Heart right ventricle (tissue), 16 donors: ENCODE measurements at regions not wholly inside any gene's neighbourhood (a gene's known extent, or its start where the extent isn't known, plus 50 kb on each side); places are given as distances from the start of the nearest gene placed in this dataset.

Source experiments
- ATAC-seq, 8 donors: fragments of 200-7000 bp; cut with Tn5 transposase; one replicate each; pipeline ENCODE4 v1.9.1; 2020; ENCODE audit warnings: mild to moderate bottlenecking in 8 of 8, moderate library complexity in 8 of 8, moderate number of reproducible peaks in 1 of 8
- DNase-seq, 2 donors: peaks; one replicate each; pipeline ENCODE4 v3.0.0-alpha.2; 2020
- H3K27ac ChIP-seq, 10 donors: fragments of 200-600 bp; sonication (generic) in 2 of 10; one replicate each; pipeline versions ENCODE4 v1.5.0 to v1.8.0; 2020 to 2022; ENCODE audit warnings: mild to moderate bottlenecking in 3 of 10
- H3K27me3 ChIP-seq, 7 donors: fragments of 200-600 bp; one replicate each; pipeline ENCODE4 v1.8.0; 2021 to 2022; ENCODE audit warnings: mild to moderate bottlenecking in 2 of 7
- H3K36me3 ChIP-seq, 9 donors: fragments of 200-600 bp; sonication (generic) in 1 of 9; one replicate each; pipeline versions ENCODE4 v1.5.0 to v1.8.0; 2020 to 2022; ENCODE audit warnings: mild to moderate bottlenecking in 2 of 9
- H3K4me1 ChIP-seq, 9 donors: fragments of 200-600 bp; sonication (generic) in 1 of 9; one replicate each; pipeline versions ENCODE4 v1.5.0 to v1.8.0; 2020 to 2022; ENCODE audit warnings: mild to moderate bottlenecking in 4 of 9
- H3K4me3 ChIP-seq, 10 donors: fragments of 200-600 bp; sonication (generic) in 2 of 10; one replicate each; pipeline versions ENCODE4 v1.5.0 to v1.8.0; 2020 to 2022; ENCODE audit warnings: mild to moderate bottlenecking in 7 of 10, moderate library complexity in 2 of 10
- H3K9me3 ChIP-seq, 11 donors: fragments of 200-600 bp in 10 of 11; sonication (generic) in 2 of 11; one replicate each; pipeline versions ENCODE4 v1.5.0 to v1.8.0; 2013 to 2022; ENCODE audit warnings: mild to moderate bottlenecking in 2 of 11, control low read depth in 1 of 11, moderate library complexity in 1 of 11
- CTCF ChIP-seq, 9 donors: fragments of 200-600 bp; sonication (generic) in 2 of 9; IDR thresholded peaks; one replicate each; pipeline versions ENCODE4 v1.5.0 to v1.8.0; 2021 to 2022; ENCODE audit warnings: antibody characterized with exemption in 9 of 9, mild to moderate bottlenecking in 5 of 9, moderate library complexity in 1 of 9
- WGBS, 2 donors: extraction: QIAGEN DNeasy Blood & Tissue Kit; methylation state at CpG; one replicate each; pipeline ENCODE4 v1.1.7; 2013; ENCODE audit warnings: inconsistent platforms in 1 of 2; 5-methylcytosine and 5-hydroxymethylcytosine counted together
- intact Hi-C, 10 donors: fragments of 100-400 bp; cut with DNase I; formaldehyde crosslinking; loops; one replicate each; pipeline versions ENCODE4 v1.11.1 to v1.14.2; 2022
- donor health status: Arrhythmogenic right ventricular cardiomyopathy.
- donor health status: ischemic (EF 13 %, LVEDD 7.1; RV severe dilation, severe dysfunction).
- donor health status: healthy with polysubstance abuse.
- donor health status: DM: no; HTN: yes; CAD: no.
- donor health status: DM: no; HTN: no; CAD: no.
- donor health status: ischemic (EF 25% LVEDD 6.9; RV normal size, moderate dysfunction).
- donor health status: ischemic (EF 25% LVEDD 5.7; RV mildly dilated, moderate dysfunction).
- donor health status: healthy.
- donor health status: DM: yes; HTN: yes; CAD: no.
- donor health status: Ischemic cardiomyopathy.
- donor health status: ischemic (EF 35%, LVEDD 5.7; RV mildly dilated, moderate dysfunction).
- donor health status: nonischemic (EF 11% LVEDD 7.7; RV severe dilation, severe dysfunction).
- donor health status: DM: yes; HTN: yes; CAD: no.
- donor health status: PGD.
- donor health status: ischemic (EF 29% LVEDD 5.4; RV normal size, mild dysfunction).
- donor health status: nonischemic (EF 23%, LVEDD 6.1; RV moderate dilation, normal function).

GRCh38 chr3:117962750-117963149, 1071.9 kb downstream of the IGSF11 start:
- TF ChIP-seq CTCF (IDR thresholded peaks at IDR 0.05): no peak

GRCh38 chr3:117963858-117964257, 1070.8 kb downstream of the IGSF11 start:
- intact Hi-C loops: no loop called here
- no peak for TF ChIP-seq CTCF (IDR thresholded peaks at IDR 0.05)
- Histone ChIP-seq H3K9me3 (no peaks in the 10 kb centered on the region), H3K36me3 (no peaks in the 10 kb centered on the region), H3K4me1 (no peaks in the 10 kb centered on the region), H3K27ac (no peak overlapping the region), H3K27me3 (no peaks in the 10 kb centered on the region), H3K4me3 (no peak overlapping the region)
- DNase-seq: no peak
- WGBS, 2 donors: 46% methylated on average over 2 of the region's 2 CpGs
- ATAC-seq: no peak

More at GRCh38 chr3:117962750-117963149, 1071.9 kb downstream of the IGSF11 start:
- WGBS, 2 donors: 70 to 71% methylated on average over 2 of the region's 2 CpGs
- DNase-seq (no peak), ATAC-seq (no peak)
- H3K4me3 ChIP-seq: no peak overlapping the region
- H3K27me3 ChIP-seq: no peaks in the 10 kb centered on the region
- no peak overlapping the region for H3K27ac ChIP-seq
- H3K9me3 ChIP-seq: no peaks in the 10 kb centered on the region
- H3K4me1 ChIP-seq: no peaks in the 10 kb centered on the region
- intact Hi-C loops: no loop called here
- H3K36me3 ChIP-seq: no peaks in the 10 kb centered on the region

- no peaks in the 10 kb centered on the region for H3K4me1 ChIP-seq
- DNase-seq: no peak
- no peaks in the 10 kb centered on the region for H3K27me3 ChIP-seq
- 80 to 83% methylated on average over 4 of the region's 4 CpGs for WGBS, 2 donors
- H3K36me3 ChIP-seq: no peaks in the 10 kb centered on the region
- TF ChIP-seq CTCF (IDR thresholded peaks at IDR 0.05): no peak
- H3K9me3 ChIP-seq: no peaks in the 10 kb centered on the region
- H3K4me3 ChIP-seq: no peak overlapping the region
- H3K27ac ChIP-seq: no peak overlapping the region
- ATAC-seq: no peak
- intact Hi-C loops: no loop called here
Observed at GRCh38 chr3:117964814-117965213, 1069.8 kb downstream of the IGSF11 start.

GRCh38 chr3:117977504-117978228, 1057.0 kb downstream of the IGSF11 start:
- intact Hi-C loops: no loop called here
- no peaks in the 10 kb centered on the region for H3K4me1 ChIP-seq
- DNase-seq (no peak), ATAC-seq (no peak)
- H3K27me3 ChIP-seq: peaks cover 0 to 1% (median 0%) of the 10 kb centered on the region in 7 donors
- no peak for TF ChIP-seq CTCF (IDR thresholded peaks at IDR 0.05)
- WGBS, 2 donors: 50 to 59% methylated on average over 3 of the region's 3 CpGs
- H3K36me3 ChIP-seq: no peaks in the 10 kb centered on the region
- H3K9me3 ChIP-seq: no peaks in the 10 kb centered on the region
- no peak overlapping the region for H3K4me3 ChIP-seq
- H3K27ac ChIP-seq: no peak overlapping the region
